AG09319 (cell line): ENCODE measurements at regions not wholly inside any gene's neighbourhood (a gene's known extent, or its start where the extent isn't known, plus 50 kb on each side); places are given as distances from the start of the nearest gene placed in this dataset.

ENCODE experiments used
- DNase-seq: peaks from one replicate; pipeline ENCODE4 v3.0.0-alpha.2; 2010; ENCODE audit warnings: low read depth; ENCODE audit errors: extremely low read depth
- TF ChIP-seq, protein P1 (sequence below): IDR thresholded peaks from 2 replicates; pipeline ENCODE4 v1.5.1; 2011; ENCODE audit warnings: low read depth, mild to moderate bottlenecking, inconsistent platforms, low read length, moderate library complexity

DNA sequence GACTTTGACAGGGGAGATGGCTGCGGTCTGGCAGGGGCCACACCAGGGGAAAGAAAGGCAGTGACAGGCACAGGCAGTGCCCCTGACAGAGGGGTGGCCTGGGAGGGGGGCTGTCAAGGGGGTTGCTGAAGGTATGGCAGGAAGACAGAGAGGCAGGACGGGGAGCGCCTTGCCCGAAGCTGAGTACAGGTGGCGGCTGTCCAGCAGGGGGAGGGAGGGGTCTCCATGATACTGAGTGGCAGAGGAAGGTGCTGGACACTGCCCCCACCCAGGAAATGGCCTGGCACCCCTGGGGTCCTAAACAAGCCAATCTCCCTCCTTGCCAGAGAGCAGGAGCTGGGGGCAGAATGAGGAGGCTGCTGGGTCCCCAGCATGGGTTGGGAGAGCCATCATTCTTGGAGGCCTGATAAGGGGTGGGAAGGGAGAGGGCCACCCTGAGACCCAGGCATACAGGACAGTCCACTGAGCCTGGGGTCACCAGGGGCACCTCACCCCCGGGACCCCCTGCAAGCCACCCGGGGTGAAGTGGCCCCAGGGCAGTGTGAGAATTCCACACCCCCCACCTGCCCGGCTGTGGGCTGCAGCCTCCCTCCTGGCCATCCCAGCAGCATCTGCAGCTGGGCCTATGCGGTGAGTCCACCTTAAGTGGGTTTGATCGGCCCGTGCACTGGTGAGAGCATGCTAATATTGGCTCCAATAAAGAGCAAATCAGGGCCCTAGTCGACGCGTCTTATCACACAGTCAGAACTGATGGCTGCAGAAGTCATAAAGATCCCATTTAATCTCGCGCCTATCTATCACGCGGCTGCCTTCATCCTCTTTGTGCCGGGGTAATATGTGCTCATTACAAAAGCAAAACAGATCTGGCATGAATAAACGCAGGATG lies 108.5 kb downstream of the FAM53A start:
- TF ChIP-seq, protein P1, sequence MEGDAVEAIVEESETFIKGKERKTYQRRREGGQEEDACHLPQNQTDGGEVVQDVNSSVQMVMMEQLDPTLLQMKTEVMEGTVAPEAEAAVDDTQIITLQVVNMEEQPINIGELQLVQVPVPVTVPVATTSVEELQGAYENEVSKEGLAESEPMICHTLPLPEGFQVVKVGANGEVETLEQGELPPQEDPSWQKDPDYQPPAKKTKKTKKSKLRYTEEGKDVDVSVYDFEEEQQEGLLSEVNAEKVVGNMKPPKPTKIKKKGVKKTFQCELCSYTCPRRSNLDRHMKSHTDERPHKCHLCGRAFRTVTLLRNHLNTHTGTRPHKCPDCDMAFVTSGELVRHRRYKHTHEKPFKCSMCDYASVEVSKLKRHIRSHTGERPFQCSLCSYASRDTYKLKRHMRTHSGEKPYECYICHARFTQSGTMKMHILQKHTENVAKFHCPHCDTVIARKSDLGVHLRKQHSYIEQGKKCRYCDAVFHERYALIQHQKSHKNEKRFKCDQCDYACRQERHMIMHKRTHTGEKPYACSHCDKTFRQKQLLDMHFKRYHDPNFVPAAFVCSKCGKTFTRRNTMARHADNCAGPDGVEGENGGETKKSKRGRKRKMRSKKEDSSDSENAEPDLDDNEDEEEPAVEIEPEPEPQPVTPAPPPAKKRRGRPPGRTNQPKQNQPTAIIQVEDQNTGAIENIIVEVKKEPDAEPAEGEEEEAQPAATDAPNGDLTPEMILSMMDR: no peak
- no peak for DNase-seq

DNA sequence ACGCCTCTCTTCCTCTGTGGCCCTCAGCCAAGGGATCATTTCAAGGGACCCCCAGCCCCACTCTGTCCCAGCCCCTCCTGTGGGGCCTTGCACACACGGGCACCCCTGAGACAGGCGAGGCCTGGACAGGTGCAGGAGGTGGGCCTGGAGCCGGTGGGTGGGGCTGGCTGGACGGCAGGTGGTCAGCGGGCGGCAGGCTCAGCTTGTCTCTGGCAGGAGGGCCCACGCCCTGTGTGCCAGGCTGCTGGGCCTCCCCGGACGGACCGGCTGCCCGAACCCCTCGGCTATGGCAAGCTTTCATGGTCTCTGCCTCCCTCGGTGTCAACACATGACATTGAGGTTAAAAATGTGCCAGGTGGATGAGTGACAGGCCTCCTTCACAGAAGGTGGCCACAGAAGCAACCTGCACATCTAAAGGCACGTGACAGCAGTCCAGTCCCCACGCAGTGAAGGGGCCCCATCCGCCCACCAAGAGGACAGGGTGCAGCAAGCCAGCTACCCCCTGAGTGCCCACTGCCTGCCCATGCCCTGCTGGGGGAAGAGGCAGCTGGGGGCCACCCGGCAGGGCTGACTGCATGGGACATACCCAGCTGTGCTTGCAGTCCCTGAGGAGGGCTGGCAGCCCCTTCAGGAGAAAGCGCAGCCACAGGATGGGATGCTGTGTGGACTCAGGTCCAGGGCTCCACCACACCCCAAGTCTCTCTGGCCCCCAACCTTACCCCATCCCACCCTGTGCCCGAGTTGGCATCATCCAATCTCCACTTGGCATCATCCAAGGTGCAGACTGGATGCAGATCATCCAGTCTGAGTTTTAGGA lies 109.3 kb downstream of the FAM53A start:
- DNase-seq: no peak
- TF ChIP-seq, protein P1: no peak

DNA sequence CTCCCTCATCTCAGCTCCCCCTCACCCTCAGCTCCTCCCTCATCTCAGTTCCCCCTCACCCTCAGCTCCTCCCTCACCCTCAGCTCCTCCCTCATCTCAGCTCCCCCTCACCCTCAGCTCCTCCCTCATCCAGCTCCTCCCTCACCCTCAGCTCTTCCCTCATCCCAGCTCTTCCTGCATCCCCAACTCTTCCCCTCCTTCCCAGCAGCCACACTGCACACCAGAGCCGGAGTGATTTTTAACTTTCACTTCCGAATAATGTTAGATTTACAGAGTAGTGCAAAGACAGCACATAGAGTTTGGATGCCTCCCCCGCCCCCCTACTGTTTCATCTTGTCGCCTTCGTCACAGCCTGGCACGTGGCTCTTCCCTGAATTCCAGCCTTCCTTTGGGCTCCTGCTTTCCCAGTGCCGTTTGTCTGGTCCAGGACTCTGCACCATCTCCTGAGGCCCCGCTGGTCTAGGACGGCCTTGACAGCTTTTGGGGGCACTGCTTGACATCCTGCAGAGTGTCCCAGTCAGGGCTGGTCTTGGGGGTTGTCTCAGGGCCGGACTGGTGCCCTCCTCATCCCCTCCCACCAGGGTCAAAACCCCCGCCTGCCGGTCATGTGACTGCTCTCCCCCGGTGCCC lies 110.2 kb downstream of the FAM53A start:
- no peak for DNase-seq
- TF ChIP-seq, protein P1: no peak

DNA sequence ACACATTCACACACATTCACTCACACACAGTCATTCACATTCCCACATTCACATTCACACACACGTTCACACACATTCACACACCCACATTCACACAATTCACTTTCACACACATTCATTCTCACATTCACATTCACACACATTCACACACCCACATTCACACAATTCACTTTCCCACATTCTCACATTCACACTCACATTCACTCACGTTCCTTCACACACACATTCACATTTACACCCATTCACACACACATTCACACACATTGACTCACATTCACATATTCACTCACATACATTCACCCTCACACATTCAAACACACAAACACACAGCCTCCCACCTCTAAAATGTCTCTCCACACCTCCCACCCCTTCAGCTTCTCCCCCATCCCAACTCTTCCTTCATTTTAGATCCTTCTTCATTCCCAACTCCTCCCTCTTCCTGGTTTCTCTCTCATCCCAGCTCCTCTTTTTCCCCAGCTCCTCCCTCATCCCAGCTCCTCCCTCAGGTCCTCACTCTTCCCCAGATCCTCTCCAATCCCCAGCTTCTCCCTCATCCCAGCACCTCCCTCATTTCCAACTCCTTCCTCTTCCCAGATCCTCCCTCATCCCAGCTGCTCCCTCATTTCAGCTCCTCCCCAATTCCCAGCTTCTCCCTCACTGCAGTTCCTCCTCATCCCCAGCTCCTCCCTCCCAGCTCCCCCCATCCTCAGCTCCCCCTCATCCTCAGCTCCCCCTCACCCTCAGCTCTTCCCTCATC lies 111.0 kb downstream of the FAM53A start:
- DNase-seq: no peak
- TF ChIP-seq, protein P1: no peak

DNA sequence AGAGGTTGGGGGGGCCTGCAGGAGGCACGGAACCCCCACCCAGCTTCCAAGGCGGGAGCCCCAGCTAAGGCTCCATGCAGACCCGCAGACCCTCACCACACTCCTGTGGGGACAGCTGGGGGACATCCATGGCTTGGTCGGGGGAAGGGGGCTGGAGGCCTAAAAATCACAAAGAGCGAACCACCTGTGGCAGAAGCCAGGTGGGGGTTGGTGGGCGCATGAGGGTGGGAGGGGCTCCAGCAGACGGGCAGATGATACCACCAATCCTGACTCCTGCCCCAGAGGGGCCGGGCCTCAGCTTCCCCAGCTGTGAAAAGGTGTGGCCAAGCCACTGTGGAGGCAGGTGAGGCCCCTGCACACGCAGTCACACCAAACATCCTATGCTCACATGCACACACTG lies 111.6 kb downstream of the FAM53A start:
- no peak for DNase-seq
- TF ChIP-seq, protein P1: no peak

DNA sequence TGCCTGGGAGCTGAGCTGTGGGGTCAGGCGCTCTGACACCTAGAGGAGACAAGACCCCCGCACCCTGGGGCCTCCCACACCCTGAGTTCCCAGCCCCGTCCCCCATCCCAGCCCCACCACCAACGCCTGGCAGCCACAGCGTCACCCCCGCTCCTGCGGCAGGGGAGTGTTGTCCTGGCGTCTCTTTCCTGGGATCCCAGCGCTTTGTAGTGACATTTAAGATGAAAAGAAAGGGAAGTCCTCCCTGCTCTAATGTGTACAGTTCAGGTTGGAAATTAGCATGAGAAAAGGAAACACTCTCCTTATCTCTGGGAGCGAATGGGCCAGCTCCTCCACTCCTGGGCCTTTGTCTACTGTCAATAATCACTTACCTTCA lies 112.1 kb downstream of the FAM53A start:
- no peak for DNase-seq
- TF ChIP-seq, protein P1: no peak
